DMS79 (cell line): ENCODE measurements at regions not wholly inside any gene's neighbourhood (a gene's known extent, or its start where the extent isn't known, plus 50 kb on each side); places are given as distances from the start of the nearest gene placed in this dataset.
"Not testable (repeated sequence)": the region's sequence is repeated elsewhere in the genome, so short reads cannot be mapped to it uniquely, and the experiment has no call there.

Experiments used
- DNase-seq: peaks from one replicate; lab custom pipeline; 2025; lab: John Stamatoyannopoulos, UW

- no peak for DNase-seq
Measured at GRCh38 chr18:10169814-10170213, 256.0 kb downstream of the VAPA start.

- DNase-seq, result no peak
Measured at GRCh38 chr18:10170375-10170774, 256.6 kb downstream of the VAPA start.

- DNase-seq, result not testable (repeated sequence)
Measured at GRCh38 chr18:10175333-10175732, 261.5 kb downstream of the VAPA start.

- DNase-seq, result not testable (repeated sequence)
Measured at GRCh38 chr18:10179326-10179725, 265.5 kb downstream of the VAPA start.

GRCh38 chr18:10182009-10182624 is 268.3 kb downstream of the VAPA start:
- DNase-seq, result no peak

- DNase-seq, result no peak
Measured at GRCh38 chr18:10184776-10185175, 269.7 kb upstream of the APCDD1 start.

- no peak for DNase-seq
Measured at GRCh38 chr18:10188971-10189810, 265.2 kb upstream of the APCDD1 start.

- DNase-seq, result no peak
Measured at GRCh38 chr18:10190564-10190963, 263.9 kb upstream of the APCDD1 start.

- DNase-seq, result no peak
Measured at GRCh38 chr18:10193444-10193843, 261.0 kb upstream of the APCDD1 start.

GRCh38 chr18:10194592-10194991 is 259.8 kb upstream of the APCDD1 start:
- no peak for DNase-seq

GRCh38 chr18:10195529-10195928 is 258.9 kb upstream of the APCDD1 start:
- no peak for DNase-seq

- no peak for DNase-seq
Measured at GRCh38 chr18:10197097-10197496, 257.3 kb upstream of the APCDD1 start.

- DNase-seq, result no peak
Measured at GRCh38 chr18:10201226-10201625, 253.2 kb upstream of the APCDD1 start.

- DNase-seq, result no peak
Measured at GRCh38 chr18:10201659-10202058, 252.8 kb upstream of the APCDD1 start.

GRCh38 chr18:10202845-10203321 is 251.6 kb upstream of the APCDD1 start:
- DNase-seq, result no peak

- DNase-seq, result no peak
Measured at GRCh38 chr18:10205151-10205550, 249.3 kb upstream of the APCDD1 start.

- DNase-seq, result no peak
Measured at GRCh38 chr18:10207682-10208345, 246.6 kb upstream of the APCDD1 start.

- no peak for DNase-seq
Measured at GRCh38 chr18:10209302-10209701, 245.1 kb upstream of the APCDD1 start.

GRCh38 chr18:10210057-10210633 is 244.3 kb upstream of the APCDD1 start:
- no peak for DNase-seq

GRCh38 chr18:10213526-10213925 is 240.9 kb upstream of the APCDD1 start:
- no peak for DNase-seq

GRCh38 chr18:10215446-10215845 is 239.0 kb upstream of the APCDD1 start:
- no peak for DNase-seq

- DNase-seq, result no peak
Measured at GRCh38 chr18:10216791-10217190, 237.6 kb upstream of the APCDD1 start.

GRCh38 chr18:10217211-10217610 is 237.2 kb upstream of the APCDD1 start:
- DNase-seq, result no peak
